ENCODE measurements at regions not wholly inside any gene's neighbourhood (a gene's known extent, or its start where the extent isn't known, plus 50 kb on each side); places are given as distances from the start of the nearest gene placed in this dataset.

DNA sequence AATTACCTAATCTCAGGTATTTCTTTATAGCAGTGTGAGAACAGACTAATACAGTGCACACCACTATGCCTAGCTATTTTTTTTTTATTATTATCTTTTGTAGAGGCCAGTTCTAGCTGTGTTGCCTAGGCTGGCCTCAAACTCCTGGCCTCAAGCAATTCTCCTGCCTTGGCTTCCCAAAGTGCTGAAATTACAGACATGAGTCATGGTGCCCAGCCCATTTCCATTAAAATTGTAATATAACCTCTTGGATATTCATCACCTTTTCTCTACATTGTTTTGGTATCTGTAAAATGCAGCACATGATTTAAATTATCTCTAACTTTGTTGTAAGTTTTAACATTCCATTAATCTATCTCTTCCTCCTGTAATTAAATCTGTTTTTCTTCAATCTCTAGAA lies 2052.9 kb downstream of the ARAP2 start:
- no peak for DNase-seq

DNA sequence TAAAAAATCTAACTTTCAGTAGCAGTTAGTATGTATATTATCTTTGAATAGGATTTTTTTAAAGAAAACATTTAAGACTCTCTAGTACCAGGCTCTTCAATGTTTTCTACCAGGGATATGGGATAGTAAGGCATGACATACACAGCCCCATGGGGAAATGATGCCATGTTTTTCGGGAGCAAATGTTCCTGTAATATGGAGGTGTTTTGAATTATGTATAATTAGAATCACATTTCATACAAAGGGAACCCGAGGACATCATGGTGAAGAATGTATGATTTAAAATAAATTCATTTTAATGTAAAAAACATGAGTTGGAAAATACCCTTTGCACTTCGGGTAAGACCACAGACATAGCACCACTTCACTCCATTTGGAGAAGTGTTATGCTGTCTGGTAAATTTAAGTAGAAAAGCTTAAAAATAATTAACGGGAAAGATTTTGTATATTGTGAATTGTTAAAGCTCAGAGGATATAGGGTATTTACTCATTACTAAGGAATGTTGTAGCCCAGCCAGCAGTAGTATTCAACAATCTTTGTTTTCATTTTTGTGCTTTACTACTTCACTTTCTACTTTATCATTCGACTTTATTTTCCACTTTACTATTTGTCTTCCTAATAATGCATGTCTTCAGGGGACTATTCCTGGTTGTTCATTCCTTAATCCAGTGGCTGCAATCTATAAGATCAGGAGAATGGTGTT lies 2050.7 kb downstream of the ARAP2 start:
- DNase-seq: no peak

GRCh38 chr4:34194585-34194984 lies 2049.7 kb downstream of the ARAP2 start:
- DNase-seq: no peak

DNA sequence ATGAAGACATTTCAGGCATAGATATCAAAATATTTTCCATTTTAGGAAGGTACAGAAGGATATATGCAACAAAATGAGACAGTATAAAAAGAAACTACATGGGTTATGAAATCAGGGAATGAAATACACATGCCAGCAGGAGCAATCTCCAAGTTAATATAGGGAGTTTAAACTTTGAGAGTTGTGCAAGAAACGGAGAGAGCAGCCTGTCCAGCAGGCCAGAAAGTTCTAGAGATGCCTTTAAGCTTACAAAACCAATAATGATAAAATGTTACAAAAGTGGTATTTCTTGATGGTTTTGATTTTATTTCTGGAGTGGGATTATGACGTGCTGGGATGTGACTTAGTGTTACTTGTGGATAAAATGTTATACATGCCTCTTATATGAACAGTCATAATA lies 2047.9 kb downstream of the ARAP2 start:
- DNase-seq: no peak

- DNase-seq: no peak
These were observed 2045.3 kb downstream of the ARAP2 start for GRCh38 chr4:34198966-34199365.

GRCh38 chr4:34200535-34200934 lies 2043.8 kb downstream of the ARAP2 start:
- no peak for DNase-seq

DNA sequence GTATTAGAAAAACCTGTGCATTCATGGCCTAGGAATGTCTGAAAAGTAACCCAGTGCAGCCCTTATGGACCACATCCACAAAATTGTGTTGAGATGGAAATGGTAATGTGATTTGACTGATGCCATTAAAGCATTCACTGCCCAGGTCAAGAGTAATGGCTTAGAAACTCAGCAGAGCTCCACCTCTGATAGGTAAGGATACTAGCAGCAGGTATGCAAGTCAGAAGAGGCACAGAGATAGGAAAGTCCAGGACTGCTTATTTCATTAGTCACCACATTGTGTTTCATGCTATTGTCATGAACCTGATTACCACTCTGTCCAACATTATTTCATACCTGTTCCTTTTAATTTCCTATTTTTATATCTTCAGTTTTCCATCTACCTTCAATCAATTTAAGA lies 2042.2 kb downstream of the ARAP2 start:
- no peak for DNase-seq

DNA sequence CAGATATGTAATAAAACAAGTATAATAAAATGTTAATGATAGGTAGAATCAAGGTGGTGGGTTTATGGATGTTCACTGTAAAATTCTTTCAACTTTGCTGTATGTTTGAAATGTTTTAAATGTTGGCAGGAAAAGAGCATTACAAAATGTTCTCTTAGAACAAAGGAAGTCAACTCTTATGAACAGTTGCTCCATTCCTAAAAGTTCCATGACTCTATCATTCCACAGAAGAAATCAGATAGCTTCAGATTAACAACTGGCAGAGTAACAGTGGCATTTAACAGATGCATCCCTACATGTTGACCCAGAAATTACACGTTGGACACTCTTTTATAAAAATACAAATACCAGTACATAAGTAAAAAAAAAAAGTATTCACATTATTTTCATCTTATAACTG lies 2023.7 kb downstream of the ARAP2 start:
- no peak for DNase-seq

DNA sequence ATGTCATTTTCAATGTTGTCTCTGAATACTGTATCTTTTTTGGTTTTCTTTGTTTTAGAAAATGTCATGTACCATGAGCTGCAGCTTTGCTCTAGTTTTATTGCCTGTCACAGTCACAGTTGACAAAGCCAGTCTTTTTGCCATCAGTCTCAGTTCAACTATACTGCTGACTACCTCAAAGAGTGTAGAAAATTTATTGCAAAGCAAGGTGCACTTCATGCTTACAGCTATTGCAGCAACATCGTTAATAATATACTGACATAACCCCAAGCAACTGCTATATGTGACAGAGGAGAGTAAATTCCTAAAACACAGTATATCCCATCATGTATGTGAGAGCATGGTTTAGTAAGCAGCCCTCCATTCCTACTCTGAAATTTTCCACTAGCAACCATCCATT lies 2022.3 kb downstream of the ARAP2 start:
- no peak for DNase-seq

DNA sequence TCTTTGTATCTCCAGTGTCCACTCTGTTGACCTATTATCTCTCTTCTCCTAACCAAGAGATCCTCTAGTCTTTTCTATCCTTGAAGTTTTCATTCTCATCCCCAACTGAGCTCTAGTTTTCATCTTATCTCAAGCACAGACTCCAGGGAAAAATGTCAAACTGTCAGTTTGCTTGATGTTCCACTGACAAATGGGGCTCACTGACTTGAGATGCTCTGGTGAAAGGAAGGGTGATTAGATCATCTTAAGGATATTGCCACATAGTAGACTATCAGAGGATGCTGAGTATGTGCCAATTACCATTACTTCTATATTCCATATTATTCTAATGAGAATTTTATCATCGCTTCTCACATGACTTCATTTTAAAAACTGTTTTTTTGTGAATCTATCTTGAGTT lies 2008.2 kb downstream of the ARAP2 start:
- no peak for DNase-seq

- no peak for DNase-seq
These were observed 1999.0 kb downstream of the ARAP2 start for GRCh38 chr4:34245276-34245675.

DNA sequence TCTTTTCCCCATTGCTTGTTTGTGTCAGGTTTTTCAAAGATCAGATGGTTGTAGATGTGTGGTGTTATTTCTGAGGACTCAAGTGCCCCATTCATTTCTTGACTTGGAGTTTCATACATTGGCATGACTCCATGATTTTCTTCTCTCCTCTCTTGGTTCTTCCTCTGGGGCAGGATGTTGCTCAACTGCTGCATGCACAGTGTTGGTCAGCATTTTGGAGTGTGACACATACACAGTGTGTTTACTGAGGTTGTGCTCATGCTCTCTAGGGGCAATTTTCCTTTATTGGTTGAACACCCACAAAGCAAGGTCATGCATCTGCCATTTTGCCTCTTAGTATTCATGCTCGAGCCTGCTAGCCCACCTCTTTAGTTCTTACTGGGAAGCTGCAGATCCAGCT lies 1993.8 kb downstream of the ARAP2 start:
- DNase-seq: no peak

DNA sequence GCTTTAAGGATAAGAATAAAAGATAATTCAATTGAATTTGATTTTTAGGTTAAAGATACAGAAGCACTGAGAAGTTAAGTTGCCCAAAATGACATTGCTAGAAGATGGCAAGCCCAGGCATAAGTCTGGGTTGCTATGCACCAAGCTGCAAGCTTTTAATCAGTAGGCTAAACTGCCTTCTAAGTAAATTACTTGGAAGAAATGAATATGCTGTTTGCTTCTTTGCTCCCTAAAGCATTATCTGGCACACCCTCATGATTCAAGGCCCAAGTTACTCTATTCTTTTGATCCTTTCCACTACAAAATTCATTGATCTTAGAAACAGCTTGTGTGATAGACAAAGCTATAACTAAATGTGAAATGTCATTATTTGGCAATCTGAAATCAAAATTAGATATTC lies 1991.1 kb downstream of the ARAP2 start:
- no peak for DNase-seq

DNA sequence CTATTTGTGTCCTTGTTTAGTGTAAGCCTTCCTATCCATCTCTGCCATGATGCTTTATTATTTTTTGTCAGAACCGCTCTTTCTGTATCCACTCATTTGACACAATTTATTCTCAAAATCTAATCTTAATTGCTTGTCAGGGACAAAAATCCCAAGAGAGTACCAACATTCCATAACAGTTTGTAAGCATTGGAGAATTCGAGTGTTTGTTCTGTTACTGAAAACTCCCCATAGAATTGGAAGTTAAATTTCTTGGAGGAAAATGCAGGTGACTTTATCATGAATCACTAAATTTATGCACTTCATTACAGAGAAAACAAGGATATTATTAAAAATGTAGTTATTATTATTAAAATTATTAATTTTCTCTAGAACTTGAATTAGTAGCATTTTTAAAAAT lies 1986.1 kb downstream of the ARAP2 start:
- no peak for DNase-seq

DNA sequence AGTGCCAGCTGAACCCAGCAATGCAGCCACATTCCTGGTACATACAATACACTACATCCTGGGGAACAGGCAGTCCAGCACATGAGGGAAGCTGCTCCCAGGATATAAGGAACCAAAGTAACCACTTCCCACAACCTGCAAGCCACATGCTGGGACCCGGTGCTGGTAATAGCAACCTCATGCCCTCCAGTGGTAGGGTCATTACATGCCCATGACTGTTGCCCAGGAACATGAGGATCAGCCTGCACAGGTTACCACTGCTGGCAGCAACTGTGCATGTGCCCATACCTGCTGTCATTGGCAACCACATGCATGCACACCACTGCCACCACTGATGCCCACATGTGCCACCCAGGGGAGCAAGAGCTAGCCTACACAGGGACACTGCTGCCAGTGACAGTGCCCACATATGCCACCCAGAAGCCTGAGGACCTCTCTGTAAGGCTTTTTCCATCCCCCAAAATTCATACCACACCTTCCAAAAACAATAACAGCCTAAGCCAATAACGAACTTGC lies 1982.5 kb downstream of the ARAP2 start:
- DNase-seq: no peak

GRCh38 chr4:34269613-34270012 lies 1974.7 kb downstream of the ARAP2 start:
- no peak for DNase-seq

GRCh38 chr4:34271479-34272355 lies 1972.6 kb downstream of the ARAP2 start:
- DNase-seq: no peak

GRCh38 chr4:34279011-34279410 lies 1965.3 kb downstream of the ARAP2 start:
- no peak for DNase-seq

- DNase-seq: no peak
These were observed 1964.2 kb downstream of the ARAP2 start for GRCh38 chr4:34280131-34280530.

GRCh38 chr4:34281826-34282225 lies 1962.5 kb downstream of the ARAP2 start:
- no peak for DNase-seq

DNA sequence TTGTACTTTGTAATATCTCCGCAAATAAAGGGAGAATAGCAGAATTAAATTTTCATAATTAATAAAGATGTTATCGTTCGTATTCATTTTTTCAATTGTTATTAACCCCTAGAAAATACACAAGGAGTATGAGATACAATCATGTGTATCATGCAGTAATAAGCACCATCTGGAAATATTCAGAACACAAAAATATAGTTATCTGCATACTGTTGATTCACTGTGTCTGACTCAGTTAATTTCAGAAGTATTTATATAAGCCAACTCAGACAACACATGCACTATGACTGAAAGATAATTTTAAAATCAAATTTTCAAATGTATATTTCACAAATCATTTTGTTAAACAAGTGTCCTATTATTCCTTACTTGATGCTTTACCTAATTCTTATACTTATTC lies 1954.8 kb downstream of the ARAP2 start:
- no peak for DNase-seq

DNA sequence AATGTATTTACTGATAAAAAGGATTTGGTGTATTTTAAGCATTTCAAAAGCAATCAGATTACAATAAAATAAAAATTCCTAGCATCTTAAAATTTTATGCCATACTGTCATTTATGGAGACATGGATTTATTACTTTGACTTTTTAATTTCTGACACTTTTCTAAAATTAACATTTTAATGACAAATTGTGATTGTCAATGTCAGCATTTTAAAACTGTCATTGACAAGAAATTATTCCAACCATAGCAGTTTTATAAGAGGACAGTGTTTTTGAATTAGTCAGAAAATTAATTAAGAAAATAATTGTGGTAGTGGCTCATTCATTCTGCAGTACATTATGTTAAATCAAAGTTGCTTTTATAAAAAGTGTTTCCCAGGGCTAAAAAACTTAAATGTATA lies 1954.4 kb downstream of the ARAP2 start:
- no peak for DNase-seq

- no peak for DNase-seq
These were observed 1950.9 kb downstream of the ARAP2 start for GRCh38 chr4:34293459-34293858.

DNA sequence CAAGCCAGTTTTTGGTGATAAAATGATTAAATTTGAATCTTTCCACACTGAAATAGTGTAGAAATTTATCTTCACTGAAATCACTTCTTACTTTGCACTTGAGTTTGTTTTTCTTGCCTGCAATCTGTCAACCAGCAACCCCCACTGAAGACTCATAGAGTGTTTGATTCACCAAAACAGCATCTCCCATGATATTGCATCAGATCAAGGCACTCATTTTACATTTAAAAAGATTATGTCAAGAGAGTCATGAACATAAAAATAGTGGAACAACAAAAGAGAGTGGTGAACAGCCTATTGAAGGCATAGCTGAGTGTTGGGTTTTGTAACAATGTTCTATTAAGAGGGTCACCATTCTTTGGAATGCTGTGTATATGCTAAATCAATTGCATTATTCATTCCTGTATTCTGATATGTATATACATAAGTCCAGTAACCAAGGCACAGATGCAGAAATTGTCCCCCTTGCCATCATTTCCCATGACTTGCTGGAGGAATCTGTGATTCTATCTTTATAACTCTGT lies 1934.9 kb downstream of the ARAP2 start:
- DNase-seq: no peak
